BJ (cell line): ENCODE measurements at regions not wholly inside any gene's neighbourhood (a gene's known extent, or its start where the extent isn't known, plus 50 kb on each side); places are given as distances from the start of the nearest gene placed in this dataset.

ENCODE experiments used
- CTCF ChIA-PET: fragments of 350-600 bp; formaldehyde crosslinking; extraction: SDS; loops from one replicate; lab custom pipeline; 2021; ENCODE audit warnings: antibody characterized with exemption, inconsistent platforms; lab: Yijun Ruan, JAX
- POLR2A ChIA-PET: fragments of 300-600 bp; sonication (Branson Sonifier 250); formaldehyde crosslinking; extraction: SDS; loops from one replicate; lab custom pipeline; 2021; ENCODE audit warnings: antibody characterized with exemption; lab: Charles Lee
- DNase-seq: peaks from one replicate; pipeline ENCODE4 v3.0.0-alpha.2; 2011; ENCODE audit warnings: low read depth
- H3K27me3 ChIP-seq: 2 replicates; pipeline ENCODE4 v1.6.0; 2011; ENCODE audit warnings: low read length; ENCODE audit not compliant: control insufficient read depth, insufficient read depth
- H3K36me3 ChIP-seq: 2 replicates; pipeline ENCODE4 v1.5.1; 2011; ENCODE audit warnings: low read length; ENCODE audit not compliant: control insufficient read depth, insufficient read depth
- H3K4me3 ChIP-seq: 2 replicates; pipeline ENCODE4 v1.5.1; 2011; ENCODE audit warnings: low read depth, mild to moderate bottlenecking, control low read depth, low read length
- TF ChIP-seq, protein P1 (sequence below): IDR thresholded peaks from 2 replicates; pipeline ENCODE4 v1.5.1; 2011; ENCODE audit warnings: low read depth, mild to moderate bottlenecking, control low read depth, inconsistent platforms, low read length, moderate library complexity; ENCODE audit not compliant: insufficient read depth

DNA sequence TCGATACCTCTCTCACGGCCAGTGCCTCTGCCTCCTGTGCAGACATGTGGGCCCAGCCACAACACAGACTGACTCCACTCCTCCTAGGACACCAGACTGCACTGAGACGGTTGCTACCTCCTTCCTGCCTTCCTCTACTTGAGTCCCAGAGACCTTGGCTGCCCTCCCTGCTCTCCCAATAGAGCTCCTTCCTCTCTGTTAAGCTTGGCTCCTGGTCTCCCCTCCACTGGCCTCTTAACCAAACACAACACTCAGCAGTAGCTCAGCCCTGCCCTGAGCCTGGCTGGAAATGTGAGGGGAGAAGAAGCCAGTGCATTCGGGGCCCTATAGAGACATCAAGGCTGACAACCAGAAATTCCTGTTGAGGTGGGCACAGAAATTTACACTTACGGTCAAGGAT, 102.0 kb downstream of the HTR5A start:
- POLR2A ChIA-PET: no interaction called here
- no peaks in the 10 kb centered on the region; the same call in 1 of the 2 replicates for H3K27me3 ChIP-seq
- DNase-seq: no peak
- TF ChIP-seq, protein P1, sequence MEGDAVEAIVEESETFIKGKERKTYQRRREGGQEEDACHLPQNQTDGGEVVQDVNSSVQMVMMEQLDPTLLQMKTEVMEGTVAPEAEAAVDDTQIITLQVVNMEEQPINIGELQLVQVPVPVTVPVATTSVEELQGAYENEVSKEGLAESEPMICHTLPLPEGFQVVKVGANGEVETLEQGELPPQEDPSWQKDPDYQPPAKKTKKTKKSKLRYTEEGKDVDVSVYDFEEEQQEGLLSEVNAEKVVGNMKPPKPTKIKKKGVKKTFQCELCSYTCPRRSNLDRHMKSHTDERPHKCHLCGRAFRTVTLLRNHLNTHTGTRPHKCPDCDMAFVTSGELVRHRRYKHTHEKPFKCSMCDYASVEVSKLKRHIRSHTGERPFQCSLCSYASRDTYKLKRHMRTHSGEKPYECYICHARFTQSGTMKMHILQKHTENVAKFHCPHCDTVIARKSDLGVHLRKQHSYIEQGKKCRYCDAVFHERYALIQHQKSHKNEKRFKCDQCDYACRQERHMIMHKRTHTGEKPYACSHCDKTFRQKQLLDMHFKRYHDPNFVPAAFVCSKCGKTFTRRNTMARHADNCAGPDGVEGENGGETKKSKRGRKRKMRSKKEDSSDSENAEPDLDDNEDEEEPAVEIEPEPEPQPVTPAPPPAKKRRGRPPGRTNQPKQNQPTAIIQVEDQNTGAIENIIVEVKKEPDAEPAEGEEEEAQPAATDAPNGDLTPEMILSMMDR: no peak
- H3K36me3 ChIP-seq: no peaks in the 10 kb centered on the region
- CTCF ChIA-PET: no interaction called here
- no peak overlapping the region for H3K4me3 ChIP-seq

DNA sequence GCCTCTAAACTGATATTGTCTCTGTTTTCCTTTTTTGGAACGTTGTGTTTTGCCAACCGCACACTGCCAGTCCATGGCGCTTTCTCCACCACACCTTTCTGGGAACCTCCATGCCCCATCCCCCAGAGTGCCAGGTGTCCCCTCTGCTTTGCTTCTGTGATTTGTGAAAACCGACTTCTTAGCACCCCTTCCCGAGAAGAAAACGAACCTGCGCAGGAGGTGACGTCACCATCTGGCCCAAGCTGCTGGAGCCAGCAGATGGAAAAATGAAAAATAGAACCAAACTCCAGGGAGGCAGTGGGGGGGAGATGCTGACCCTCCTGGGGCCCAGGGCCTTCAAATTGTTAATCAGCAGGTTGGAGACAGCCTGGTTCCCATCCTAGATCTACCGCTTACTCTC, 103.8 kb downstream of the HTR5A start:
- CTCF ChIA-PET: interaction anchor here (0.6 to 1.7 kb wide), 2 partner anchors 16 to 53 kb away, joined by 3 to 6 read pairs; no protein-coding TSS in a partner anchor
- Histone ChIP-seq H3K36me3 (no peaks in the 10 kb centered on the region), H3K27me3 (no peaks in the 10 kb centered on the region; the same call in none of the 2 replicates), H3K4me3 (no peak overlapping the region)
- POLR2A ChIA-PET: no interaction called here
- DNase-seq: no peak
- TF ChIP-seq, protein P1: no peak

DNA sequence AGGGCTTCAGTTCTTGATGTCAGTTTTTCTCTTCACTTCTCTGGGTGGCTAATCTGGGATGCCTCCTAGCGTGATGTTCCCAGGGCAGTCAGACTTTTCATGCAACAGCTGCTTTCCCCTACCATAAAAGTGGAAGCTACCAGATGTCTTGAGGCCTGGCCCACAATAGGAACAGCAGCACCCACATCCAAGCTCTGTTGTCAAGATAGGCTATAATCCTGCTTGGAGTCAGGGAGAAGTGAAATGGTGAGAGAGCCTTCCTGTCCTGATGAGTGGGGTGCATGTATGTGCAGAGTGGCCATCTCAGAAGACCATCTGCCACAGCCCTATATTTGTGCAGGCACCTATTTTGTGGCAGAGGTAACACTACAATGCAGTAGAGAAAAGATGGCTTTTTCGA, 108.0 kb downstream of the HTR5A start:
- ChIA-PET POLR2A (no interaction called here), CTCF (no interaction called here)
- DNase-seq: no peak
- no peaks in the 10 kb centered on the region for H3K36me3 ChIP-seq
- H3K4me3 ChIP-seq: no peak overlapping the region
- H3K27me3 ChIP-seq: no peaks in the 10 kb centered on the region; the same call in 1 of the 2 replicates
- TF ChIP-seq, protein P1: no peak

DNA sequence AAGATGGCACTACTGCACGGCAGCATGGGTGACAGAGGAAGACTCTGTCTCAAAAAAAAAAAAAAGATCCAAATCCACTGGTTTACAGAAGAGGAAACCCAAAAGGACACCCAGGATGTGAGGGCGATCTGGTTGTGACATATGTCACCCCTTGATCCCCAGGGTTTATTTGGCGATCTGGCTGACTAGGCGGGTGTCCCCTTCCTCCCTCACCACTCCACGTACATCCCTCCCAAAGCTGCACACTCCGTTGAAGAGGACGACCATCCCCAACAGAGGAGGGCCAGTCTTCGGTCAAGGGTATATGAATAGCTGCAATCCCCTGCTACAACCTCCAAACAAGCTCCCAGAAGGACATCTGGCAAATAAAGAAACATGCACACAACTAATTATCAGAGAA, 111.6 kb downstream of the HTR5A start:
- no peaks in the 10 kb centered on the region; the same call in 1 of the 2 replicates for H3K27me3 ChIP-seq
- ChIA-PET POLR2A (interaction anchor here (0.6 kb wide), 1 partner anchor 254 kb away, joined by 3 read pairs; no protein-coding TSS in a partner anchor), CTCF (interaction anchor here (1.1 kb wide), 1 partner anchor 163 kb away, joined by 4 read pairs; no protein-coding TSS in a partner anchor)
- no peaks in the 10 kb centered on the region for H3K36me3 ChIP-seq
- TF ChIP-seq, protein P1: no peak
- no peak for DNase-seq
- no peak overlapping the region for H3K4me3 ChIP-seq

DNA sequence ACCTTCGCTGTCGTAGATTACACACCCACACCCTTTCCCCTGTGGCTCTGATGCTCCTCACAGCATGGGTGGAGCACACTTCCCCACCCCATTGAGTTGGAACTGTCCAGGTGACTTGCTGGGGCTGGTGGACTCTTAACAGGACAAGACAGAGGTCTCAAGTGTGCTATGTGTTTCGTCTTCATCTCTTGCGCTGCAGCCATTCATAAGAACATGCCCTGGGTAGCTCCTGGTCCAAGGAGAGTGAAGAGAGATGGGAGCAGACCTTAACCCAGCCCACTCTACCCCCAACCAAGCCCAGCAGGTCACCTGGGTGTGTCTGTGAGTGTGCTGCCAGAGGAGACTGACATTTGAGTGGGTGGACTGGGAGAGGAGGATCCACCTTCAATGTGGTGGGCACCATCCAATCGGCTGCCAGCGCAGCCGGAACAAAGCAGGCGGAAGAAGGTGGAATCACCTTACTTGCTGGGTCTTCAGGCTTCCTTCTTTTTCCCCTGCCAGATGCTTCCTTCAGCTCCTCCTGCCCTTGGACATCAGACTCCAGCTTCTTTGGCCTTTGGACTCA, 112.4 kb downstream of the HTR5A start:
- POLR2A ChIA-PET: interaction anchor here (0.6 kb wide), 1 partner anchor 255 kb away, joined by 3 read pairs; no protein-coding TSS in a partner anchor
- CTCF ChIA-PET: interaction anchor here (0.5 to 2.0 kb wide), 3 partner anchors 146 to 162 kb away, joined by 3 to 5 read pairs (median 4); no protein-coding TSS in a partner anchor

More for the DNA sequence above, 112.4 kb downstream of the HTR5A start:
- Histone ChIP-seq H3K4me3 (no peak overlapping the region), H3K36me3 (no peaks in the 10 kb centered on the region), H3K27me3 (no peaks in the 10 kb centered on the region; the same call in 1 of the 2 replicates)
- TF ChIP-seq, protein P1: no peak
- no peak for DNase-seq
